C4-2B (cell line): ENCODE measurements at regions not wholly inside any gene's neighbourhood (a gene's known extent, or its start where the extent isn't known, plus 50 kb on each side); places are given as distances from the start of the nearest gene placed in this dataset.

ENCODE experiments used
- CTCF ChIP-seq: fragments of 450-650 bp; conservative IDR thresholded peaks from 2 replicates; pipeline ENCODE4 v1.5.1; 2017; ENCODE audit warnings: mild to moderate bottlenecking
- ZFX ChIP-seq: fragments of 450-650 bp; IDR thresholded peaks from 2 replicates; pipeline ENCODE4 v1.6.1; 2017

DNA sequence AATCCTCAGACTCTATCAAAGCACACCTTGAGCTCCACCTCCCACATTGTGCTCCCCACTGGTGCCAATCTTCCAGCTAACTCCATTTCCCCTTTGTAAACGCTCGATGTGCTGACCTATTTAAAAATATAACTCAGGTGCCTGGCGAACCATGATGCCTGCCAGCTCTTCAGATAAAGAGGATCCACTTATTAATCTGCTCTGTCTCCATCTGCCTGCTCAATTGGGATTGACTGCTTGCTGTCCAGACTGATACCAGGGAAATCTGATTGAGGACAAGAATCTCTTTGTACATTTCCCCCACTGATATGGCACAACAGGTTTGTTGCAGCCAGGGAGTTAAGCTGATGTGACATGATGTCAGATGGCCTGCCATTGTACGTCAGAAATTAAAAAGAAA lies 2036.5 kb upstream of the CELF4 start:
- TF ChIP-seq CTCF (no peak), ZFX (no peak)
